ENCODE measurements at regions not wholly inside any gene's neighbourhood (a gene's known extent, or its start where the extent isn't known, plus 50 kb on each side); places are given as distances from the start of the nearest gene placed in this dataset.

GRCh38 chr1:56287721-56288120 is 291.6 kb downstream of the PLPP3 start:
- intact Hi-C loops (cut with micrococcal nuclease; ENCODE audit: unreplicated experiment): no loop called here
- H3K27ac ChIP-seq (ENCODE audit: control insufficient read depth, insufficient read depth): no peak overlapping the region
- H3K9ac ChIP-seq (ENCODE audit: control insufficient read depth, insufficient read depth, low read length): no peak overlapping the region
- no peaks in the 10 kb centered on the region for H4K20me1 ChIP-seq (ENCODE audit: control insufficient read depth, insufficient read depth)
- ChIA-PET POLR2A (interaction anchor here (0.6 to 1.2 kb wide), 2 partner anchors 9 to 92 kb away, joined by 3 read pairs; no protein-coding TSS in a partner anchor), RAD21 (ENCODE audit: unreplicated experiment) (interaction anchor here (0.6 kb wide), 1 partner anchor 293 kb away, joined by 3 read pairs; no protein-coding TSS in a partner anchor), SMC1A (ENCODE audit: uncharacterized antibody, unreplicated experiment) (interaction anchor here (1.2 to 2.5 kb wide), 2 partner anchors 9 to 237 kb away, joined by 3 to 15 read pairs; no protein-coding TSS in a partner anchor), CTCF (interaction anchor here (1.3 to 1.6 kb wide), 2 partner anchors 10 to 22 kb away, joined by 3 read pairs; no protein-coding TSS in a partner anchor)
- no TSS peak for BruUV-seq (replicated peaks)
- FAIRE-seq: no peak
- WGBS (ENCODE audit: insufficient coverage, insufficient replicate concordance, low lambda C conversion rate, missing lambda C conversion rate): 6% methylated on average over 5 of the region's 5 CpGs
- no peaks in the 10 kb centered on the region for H3K36me3 ChIP-seq (ENCODE audit: control insufficient read depth in 2 of 2, insufficient read depth in 2 of 2, low read length in 1 of 2)
- no peak overlapping the region for H2AFZ ChIP-seq (ENCODE audit: control insufficient read depth, low read depth, low read length)
- DNase-seq (ENCODE audit: low read depth, low spot score): no peak
- in situ Hi-C loops (cut with MboI): no loop called here
- H3K4me2 ChIP-seq (ENCODE audit: control insufficient read depth, insufficient read depth): no peak overlapping the region
- no peaks in the 10 kb centered on the region for H3K9me3 ChIP-seq (replicated peaks; ENCODE audit: control insufficient read depth, insufficient read depth, low read length)
- ATAC-seq: no peak
- H3K79me2 ChIP-seq (ENCODE audit: control insufficient read depth, insufficient read depth, low read length): no peaks in the 10 kb centered on the region
- H3K27me3 ChIP-seq (replicated peaks in 1 of 2; ENCODE audit: control insufficient read depth in 2 of 2, insufficient read depth in 2 of 2, low read length in 1 of 2): no peaks in the 10 kb centered on the region
- H3K4me1 ChIP-seq (ENCODE audit: control insufficient read depth, insufficient read depth, low read length): no peaks in the 10 kb centered on the region
- H3K4me3 ChIP-seq: no peak overlapping the region
- TF ChIP-seq REST (IDR thresholded peaks at IDR 0.05; ENCODE audit: low read depth, low read length) (no peak), CREM (IDR thresholded peaks at IDR 0.05; ENCODE audit: low read depth) (no peak), ZSCAN29 (IDR thresholded peaks at IDR 0.05) (no peak), KDM1A (IDR thresholded peaks at IDR 0.05; ENCODE audit: borderline replicate concordance) (no peak), ZNF274 (IDR thresholded peaks at IDR 0.05; ENCODE audit: insufficient read depth, insufficient read length) (no peak), MTA3 (IDR thresholded peaks at IDR 0.05; ENCODE audit: borderline replicate concordance, low read length) (no peak), SUPT20H (IDR thresholded peaks at IDR 0.05; ENCODE audit: borderline replicate concordance, control insufficient read depth, low read depth, low read length) (no peak), SP1 (IDR thresholded peaks at IDR 0.05; ENCODE audit: low read depth, low read length) (no peak), ZBTB4 (CRISPR knock-in tag; IDR thresholded peaks at IDR 0.05) (no peak), YBX1 (IDR thresholded peaks at IDR 0.05) (no peak), CBX5 (IDR thresholded peaks at IDR 0.05; ENCODE audit: low read depth) (no peak), STAT1 (conservative IDR thresholded peaks at IDR 0.05) (no peak), NRF1 (conservative IDR thresholded peaks at IDR 0.05; ENCODE audit: low read depth, low read length) (no peak)
- TF ChIP-seq, protein P1, sequence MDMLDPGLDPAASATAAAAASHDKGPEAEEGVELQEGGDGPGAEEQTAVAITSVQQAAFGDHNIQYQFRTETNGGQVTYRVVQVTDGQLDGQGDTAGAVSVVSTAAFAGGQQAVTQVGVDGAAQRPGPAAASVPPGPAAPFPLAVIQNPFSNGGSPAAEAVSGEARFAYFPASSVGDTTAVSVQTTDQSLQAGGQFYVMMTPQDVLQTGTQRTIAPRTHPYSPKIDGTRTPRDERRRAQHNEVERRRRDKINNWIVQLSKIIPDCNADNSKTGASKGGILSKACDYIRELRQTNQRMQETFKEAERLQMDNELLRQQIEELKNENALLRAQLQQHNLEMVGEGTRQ (IDR thresholded peaks at IDR 0.05; ENCODE audit: borderline replicate concordance, low read depth, low read length): no peak
- TF ChIP-seq, protein P2, sequence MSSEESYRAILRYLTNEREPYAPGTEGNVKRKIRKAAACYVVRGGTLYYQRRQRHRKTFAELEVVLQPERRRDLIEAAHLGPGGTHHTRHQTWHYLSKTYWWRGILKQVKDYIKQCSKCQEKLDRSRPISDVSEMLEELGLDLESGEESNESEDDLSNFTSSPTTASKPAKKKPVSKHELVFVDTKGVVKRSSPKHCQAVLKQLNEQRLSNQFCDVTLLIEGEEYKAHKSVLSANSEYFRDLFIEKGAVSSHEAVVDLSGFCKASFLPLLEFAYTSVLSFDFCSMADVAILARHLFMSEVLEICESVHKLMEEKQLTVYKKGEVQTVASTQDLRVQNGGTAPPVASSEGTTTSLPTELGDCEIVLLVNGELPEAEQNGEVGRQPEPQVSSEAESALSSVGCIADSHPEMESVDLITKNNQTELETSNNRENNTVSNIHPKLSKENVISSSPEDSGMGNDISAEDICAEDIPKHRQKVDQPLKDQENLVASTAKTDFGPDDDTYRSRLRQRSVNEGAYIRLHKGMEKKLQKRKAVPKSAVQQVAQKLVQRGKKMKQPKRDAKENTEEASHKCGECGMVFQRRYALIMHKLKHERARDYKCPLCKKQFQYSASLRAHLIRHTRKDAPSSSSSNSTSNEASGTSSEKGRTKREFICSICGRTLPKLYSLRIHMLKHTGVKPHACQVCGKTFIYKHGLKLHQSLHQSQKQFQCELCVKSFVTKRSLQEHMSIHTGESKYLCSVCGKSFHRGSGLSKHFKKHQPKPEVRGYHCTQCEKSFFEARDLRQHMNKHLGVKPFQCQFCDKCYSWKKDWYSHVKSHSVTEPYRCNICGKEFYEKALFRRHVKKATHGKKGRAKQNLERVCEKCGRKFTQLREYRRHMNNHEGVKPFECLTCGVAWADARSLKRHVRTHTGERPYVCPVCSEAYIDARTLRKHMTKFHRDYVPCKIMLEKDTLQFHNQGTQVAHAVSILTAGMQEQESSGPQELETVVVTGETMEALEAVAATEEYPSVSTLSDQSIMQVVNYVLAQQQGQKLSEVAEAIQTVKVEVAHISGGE (CRISPR knock-in tag; IDR thresholded peaks at IDR 0.05): no peak
